ENCODE measurements at regions not wholly inside any gene's neighbourhood (a gene's known extent, or its start where the extent isn't known, plus 50 kb on each side); places are given as distances from the start of the nearest gene placed in this dataset.

- TF ChIP-seq CTCF (IDR thresholded peaks at IDR 0.05; ENCODE audit: low read depth, low read length, poor library complexity, severe bottlenecking) (no peak), EZH2phosphoT487 (IDR thresholded peaks at IDR 0.05; ENCODE audit: borderline replicate concordance, low read length) (no peak)
These were observed 98.0 kb upstream of the LYZL2 start for GRCh38 chr10:30727524-30727923.
